NCI-H226 (cell line): ENCODE measurements at regions not wholly inside any gene's neighbourhood (a gene's known extent, or its start where the extent isn't known, plus 50 kb on each side); places are given as distances from the start of the nearest gene placed in this dataset.

Source experiments
- DNase-seq: peaks from one replicate; pipeline ENCODE4 v3.0.0-alpha.2; 2015

GRCh38 chr21:29228306-29228705 lies 70.4 kb upstream of the BACH1 start:
- no peak for DNase-seq

GRCh38 chr21:29230551-29231261 lies 68.0 kb upstream of the BACH1 start:
- DNase-seq = peak; percentile 34

- DNase-seq = peak; percentile 13
Observed at GRCh38 chr21:29231756-29232529, 66.8 kb upstream of the BACH1 start.

- DNase-seq = peak; percentile 74
Observed at GRCh38 chr21:29232530-29233255, 66.0 kb upstream of the BACH1 start.

GRCh38 chr21:29233256-29233546 lies 65.5 kb upstream of the BACH1 start:
- DNase-seq = no peak

GRCh38 chr21:29233611-29234540 lies 64.8 kb upstream of the BACH1 start:
- no peak for DNase-seq

GRCh38 chr21:29235714-29236197 lies 63.0 kb upstream of the BACH1 start:
- DNase-seq = no peak

GRCh38 chr21:29236201-29236600 lies 62.5 kb upstream of the BACH1 start:
- no peak for DNase-seq

GRCh38 chr21:29237110-29238052 lies 61.3 kb upstream of the BACH1 start:
- no peak for DNase-seq

- DNase-seq = no peak
Observed at GRCh38 chr21:29238053-29238966, 60.4 kb upstream of the BACH1 start.

GRCh38 chr21:29238967-29239290 lies 59.8 kb upstream of the BACH1 start:
- no peak for DNase-seq

- no peak for DNase-seq
Observed at GRCh38 chr21:29240136-29240535, 58.6 kb upstream of the BACH1 start.

GRCh38 chr21:29242201-29242600 lies 56.5 kb upstream of the BACH1 start:
- no peak for DNase-seq

- no peak for DNase-seq
Observed at GRCh38 chr21:29243188-29243587, 55.5 kb upstream of the BACH1 start.

- DNase-seq = no peak
Observed at GRCh38 chr21:29245104-29245643, 53.5 kb upstream of the BACH1 start.

GRCh38 chr21:29245863-29246262 lies 52.9 kb upstream of the BACH1 start:
- no peak for DNase-seq

- no peak for DNase-seq
Observed at GRCh38 chr21:29246614-29247013, 52.1 kb upstream of the BACH1 start.

- DNase-seq = no peak
Observed at GRCh38 chr21:29248124-29248523, 50.6 kb upstream of the BACH1 start.
